ENCODE measurements at regions not wholly inside any gene's neighbourhood (a gene's known extent, or its start where the extent isn't known, plus 50 kb on each side); places are given as distances from the start of the nearest gene placed in this dataset.

DNA sequence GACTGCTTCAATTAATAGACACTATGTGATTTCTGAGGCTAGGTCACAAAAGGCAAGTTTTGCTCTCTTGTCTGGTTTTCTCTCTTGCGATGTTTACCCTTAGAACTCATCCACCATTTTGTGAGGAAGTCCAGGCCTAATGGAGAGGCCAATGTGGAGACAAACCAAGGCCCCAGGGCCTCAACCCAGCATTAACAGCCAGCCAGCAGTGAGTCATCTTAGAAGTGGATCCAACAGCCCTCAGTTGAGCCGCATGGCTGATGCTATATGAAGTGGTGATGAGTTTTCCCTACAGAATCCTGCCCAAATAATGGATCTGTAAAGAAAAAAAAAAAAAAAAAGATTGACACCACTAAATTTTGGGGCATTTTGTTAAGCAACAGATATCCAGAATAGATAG, 95.1 kb downstream of the DNTTIP2 start:
- no peak for TF ChIP-seq POLR2A (IDR thresholded peaks at IDR 0.05)
- TF ChIP-seq, protein P1, sequence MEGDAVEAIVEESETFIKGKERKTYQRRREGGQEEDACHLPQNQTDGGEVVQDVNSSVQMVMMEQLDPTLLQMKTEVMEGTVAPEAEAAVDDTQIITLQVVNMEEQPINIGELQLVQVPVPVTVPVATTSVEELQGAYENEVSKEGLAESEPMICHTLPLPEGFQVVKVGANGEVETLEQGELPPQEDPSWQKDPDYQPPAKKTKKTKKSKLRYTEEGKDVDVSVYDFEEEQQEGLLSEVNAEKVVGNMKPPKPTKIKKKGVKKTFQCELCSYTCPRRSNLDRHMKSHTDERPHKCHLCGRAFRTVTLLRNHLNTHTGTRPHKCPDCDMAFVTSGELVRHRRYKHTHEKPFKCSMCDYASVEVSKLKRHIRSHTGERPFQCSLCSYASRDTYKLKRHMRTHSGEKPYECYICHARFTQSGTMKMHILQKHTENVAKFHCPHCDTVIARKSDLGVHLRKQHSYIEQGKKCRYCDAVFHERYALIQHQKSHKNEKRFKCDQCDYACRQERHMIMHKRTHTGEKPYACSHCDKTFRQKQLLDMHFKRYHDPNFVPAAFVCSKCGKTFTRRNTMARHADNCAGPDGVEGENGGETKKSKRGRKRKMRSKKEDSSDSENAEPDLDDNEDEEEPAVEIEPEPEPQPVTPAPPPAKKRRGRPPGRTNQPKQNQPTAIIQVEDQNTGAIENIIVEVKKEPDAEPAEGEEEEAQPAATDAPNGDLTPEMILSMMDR (IDR thresholded peaks at IDR 0.05) = no peak

Data from heart left ventricle (tissue), 13 donors.